Activated CD8-positive, alpha-beta memory T cell treated with anti-CD3 and anti-CD28 coated beads, Interleukin-2, amount 50 U/mL, for 48 hours (primary cell): ENCODE measurements at regions not wholly inside any gene's neighbourhood (a gene's known extent, or its start where the extent isn't known, plus 50 kb on each side); places are given as distances from the start of the nearest gene placed in this dataset.
A peak's percentile ranks its signal among the peaks of the same experiment; 100 is the strongest.
"Not testable (repeated sequence)": the region's sequence is repeated elsewhere in the genome, so short reads cannot be mapped to it uniquely, and the experiment has no call there.

Source experiments
- DNase-seq: peaks from one replicate; pipeline ENCODE4 v3.0.0-alpha.2; 2020

- DNase-seq: no peak
These were observed 258.3 kb downstream of the SRGAP2C start for GRCh38 chr1:121443001-121443540.

- no peak for DNase-seq
These were observed 259.3 kb downstream of the SRGAP2C start for GRCh38 chr1:121444096-121444495.

GRCh38 chr1:121445679-121446078, 260.9 kb downstream of the SRGAP2C start:
- no peak for DNase-seq

- not testable (repeated sequence) for DNase-seq
These were observed 262.6 kb downstream of the SRGAP2C start for GRCh38 chr1:121447280-121447923.

GRCh38 chr1:121448064-121448463, 263.3 kb downstream of the SRGAP2C start:
- DNase-seq: not testable (repeated sequence)

GRCh38 chr1:121448851-121449250, 264.1 kb downstream of the SRGAP2C start:
- DNase-seq: no peak

- no peak for DNase-seq
These were observed 267.7 kb downstream of the SRGAP2C start for GRCh38 chr1:121452484-121452883.

- no peak for DNase-seq
These were observed 273.7 kb downstream of the SRGAP2C start for GRCh38 chr1:121458291-121459048.

GRCh38 chr1:121459235-121459634, 274.5 kb downstream of the SRGAP2C start:
- DNase-seq: no peak

GRCh38 chr1:121469395-121469794, 284.6 kb downstream of the SRGAP2C start:
- not testable (repeated sequence) for DNase-seq

- DNase-seq: not testable (repeated sequence)
These were observed 285.6 kb downstream of the SRGAP2C start for GRCh38 chr1:121470401-121470800.

- DNase-seq: no peak
These were observed 286.7 kb downstream of the SRGAP2C start for GRCh38 chr1:121471523-121471922.

GRCh38 chr1:121472017-121472416, 287.2 kb downstream of the SRGAP2C start:
- no peak for DNase-seq

- no peak for DNase-seq
These were observed 298.5 kb downstream of the SRGAP2C start for GRCh38 chr1:121483234-121483633.

GRCh38 chr1:121483961-121484424, 299.2 kb downstream of the SRGAP2C start:
- no peak for DNase-seq

GRCh38 chr1:121494796-121495195, 310.0 kb downstream of the SRGAP2C start:
- DNase-seq: not testable (repeated sequence)

- DNase-seq: not testable (repeated sequence)
These were observed 326.7 kb downstream of the SRGAP2C start for GRCh38 chr1:121511455-121511854.

GRCh38 chr1:121511876-121512275, 327.1 kb downstream of the SRGAP2C start:
- DNase-seq: not testable (repeated sequence)

- DNase-seq: no peak
These were observed 330.5 kb downstream of the SRGAP2C start for GRCh38 chr1:121515235-121515634.

GRCh38 chr1:121516234-121516967, 331.6 kb downstream of the SRGAP2C start:
- DNase-seq: peak; percentile 55

GRCh38 chr1:121517586-121518230, 332.9 kb downstream of the SRGAP2C start:
- no peak for DNase-seq

GRCh38 chr1:121518726-121519041, 333.9 kb downstream of the SRGAP2C start:
- no peak for DNase-seq
